Endothelial cell of umbilical vein (primary cell): ENCODE measurements at regions not wholly inside any gene's neighbourhood (a gene's known extent, or its start where the extent isn't known, plus 50 kb on each side); places are given as distances from the start of the nearest gene placed in this dataset.

Experiments
- BruUV-seq: library from RNA; stranded (reverse); fragments of 400-500 nt; replicated peaks from 2 replicates; lab custom pipeline; 2021; lab: Mats Ljungman, UMichigan
- CTCF ChIA-PET: fragments of 300-600, 350-600 bp; sonication (Branson Sonifier 250); formaldehyde crosslinking; loops from one replicate; lab custom pipeline; 2021; ENCODE audit warnings: antibody characterized with exemption, inconsistent platforms; lab: Charles Lee
- POLR2A ChIA-PET: fragments of 300-600, 350-600 bp; sonication (Branson Sonifier 250); formaldehyde crosslinking; loops from one replicate; lab custom pipeline; 2021; ENCODE audit warnings: antibody characterized with exemption, inconsistent platforms; lab: Charles Lee
- DNase-seq: peaks from one replicate; pipeline ENCODE4 v3.0.0-alpha.2; 2011; ENCODE audit warnings: low read depth, low spot score
- FAIRE-seq: peaks from 2 replicates; lab custom pipeline; 2011; peaks lifted over from hg19 to GRCh38; lab: Jason Lieb, UNC
- H2AFZ ChIP-seq: 2 replicates; pipeline ENCODE4 v1.6.0; 2012; ENCODE audit warnings: low read depth, low read length, control low read depth, inconsistent platforms
- H3K27ac ChIP-seq: 2 replicates; pipeline ENCODE4 v1.5.1; 2011; ENCODE audit warnings: low read depth, mild to moderate bottlenecking, control low read depth, low read length, moderate library complexity; ENCODE audit not compliant: insufficient read depth
- H3K27me3 ChIP-seq, 2 experiments: 2 replicates each; pipeline versions ENCODE4 v1.6.0 to v1.6.1; 2011; ENCODE audit warnings: low read length in 2 of 2, mixed read lengths in 1 of 2; ENCODE audit not compliant: control insufficient read depth in 2 of 2, insufficient read depth in 2 of 2
- H3K36me3 ChIP-seq, 2 experiments: 2 replicates in 1 of 2; 3 replicates in 1 of 2; pipeline ENCODE4 v1.5.1; 2011; ENCODE audit warnings: low read length in 2 of 2, mild to moderate bottlenecking in 1 of 2, moderate library complexity in 1 of 2; ENCODE audit not compliant: control insufficient read depth in 2 of 2, insufficient read depth in 2 of 2; ENCODE audit errors: extremely low read depth in 1 of 2
- H3K4me1 ChIP-seq: 3 replicates; pipeline ENCODE4 v1.5.1; 2011; ENCODE audit warnings: mild to moderate bottlenecking, low read length; ENCODE audit not compliant: control insufficient read depth, insufficient read depth; ENCODE audit errors: extremely low read depth
- H3K4me2 ChIP-seq: 2 replicates; pipeline ENCODE4 v1.6.1; 2011; ENCODE audit warnings: low read length, control low read depth, mixed read lengths; ENCODE audit not compliant: insufficient read depth
- H3K4me3 ChIP-seq, 3 experiments: fragments of 200-600 bp in 1 of 3; sonication (generic), shearing (Covaris generic) in 1 of 3; replicated peaks in 1 of 3; 2 replicates each; pipeline ENCODE4 v1.5.1; 2011 to 2016; ENCODE audit warnings: control low read depth in 3 of 3, low read length in 3 of 3, mild to moderate bottlenecking in 2 of 3, inconsistent platforms in 1 of 3, low read depth in 1 of 3, moderate library complexity in 1 of 3; ENCODE audit not compliant: insufficient read depth in 1 of 3
- H3K79me2 ChIP-seq: 2 replicates; pipeline ENCODE4 v1.6.0; 2012; ENCODE audit warnings: low read length, inconsistent platforms; ENCODE audit not compliant: control insufficient read depth, insufficient read depth
- H3K9ac ChIP-seq: replicated peaks from 2 replicates; pipeline ENCODE3; 2011; ENCODE audit warnings: low read length, control low read depth; ENCODE audit not compliant: insufficient read depth; ENCODE audit errors: extremely low read depth
- H3K9me1 ChIP-seq: replicated peaks from 3 replicates; pipeline ENCODE4 v1.6.0; 2011; ENCODE audit warnings: mild to moderate bottlenecking, low read length; ENCODE audit not compliant: control insufficient read depth, insufficient read depth; ENCODE audit errors: extremely low read depth
- H3K9me3 ChIP-seq: replicated peaks from 2 replicates; pipeline ENCODE4 v1.5.1; 2012; ENCODE audit warnings: low read length, inconsistent platforms; ENCODE audit not compliant: control insufficient read depth, insufficient read depth
- H4K20me1 ChIP-seq: replicated peaks from 2 replicates; pipeline ENCODE3; 2011; ENCODE audit warnings: mild to moderate bottlenecking, low read length; ENCODE audit not compliant: control insufficient read depth, insufficient read depth; ENCODE audit errors: extremely low read depth
- EZH2 ChIP-seq: IDR thresholded peaks from 2 replicates; pipeline ENCODE4 v1.6.1; 2012; ENCODE audit warnings: borderline replicate concordance, low read depth, mild to moderate bottlenecking, moderate library complexity, low read length, inconsistent platforms; ENCODE audit not compliant: severe bottlenecking
- FOS ChIP-seq: IDR thresholded peaks from 2 replicates; pipeline ENCODE4 v1.6.1; 2011; ENCODE audit warnings: mild to moderate bottlenecking, low read length, moderate library complexity, borderline replicate concordance; ENCODE audit not compliant: insufficient read depth
- GATA2 ChIP-seq: IDR thresholded peaks from 2 replicates; pipeline ENCODE4 v1.7.0; 2011; ENCODE audit warnings: low read depth, mild to moderate bottlenecking, moderate library complexity, mixed read lengths, low read length; ENCODE audit not compliant: insufficient read length, insufficient read depth
- JUN ChIP-seq: IDR thresholded peaks from 2 replicates; pipeline ENCODE4 v1.6.1; 2011; ENCODE audit warnings: borderline replicate concordance, low read depth; ENCODE audit not compliant: insufficient read length, insufficient read depth
- MAX ChIP-seq: IDR thresholded peaks from 2 replicates; pipeline ENCODE4 v1.6.1; 2011; ENCODE audit not compliant: insufficient read depth, insufficient read length
- MYC ChIP-seq: IDR thresholded peaks from one replicate; pipeline ENCODE4 v1.6.1; 2011; ENCODE audit warnings: mild to moderate bottlenecking, low read depth, low read length
- dilution Hi-C: fragments of 300-500 bp; cut with MboI; formaldehyde crosslinking; loops from one replicate; pipeline ENCODE4 v1.15.0; 2019; ENCODE audit warnings: low sequenced_read_pairs; ENCODE audit not compliant: extremely low pct_ligation_motif_present
- intact Hi-C: fragments of 100-400 bp; cut with micrococcal nuclease; formaldehyde crosslinking; loops from one replicate; pipeline ENCODE4 v1.10.0; 2022
- TF ChIP-seq, protein P1 (sequence below), 2 donors: IDR thresholded peaks; 1 replicate in 1 of 2; 2 replicates in 1 of 2; pipeline ENCODE4 v1.5.1; 2011; ENCODE audit warnings: low read length in 2 of 2, mild to moderate bottlenecking in 2 of 2, moderate library complexity in 2 of 2, control low read depth in 1 of 2, inconsistent platforms in 1 of 2, low read depth in 1 of 2; ENCODE audit not compliant: insufficient read depth in 1 of 2; ENCODE audit errors: extremely low read depth in 1 of 2

DNA sequence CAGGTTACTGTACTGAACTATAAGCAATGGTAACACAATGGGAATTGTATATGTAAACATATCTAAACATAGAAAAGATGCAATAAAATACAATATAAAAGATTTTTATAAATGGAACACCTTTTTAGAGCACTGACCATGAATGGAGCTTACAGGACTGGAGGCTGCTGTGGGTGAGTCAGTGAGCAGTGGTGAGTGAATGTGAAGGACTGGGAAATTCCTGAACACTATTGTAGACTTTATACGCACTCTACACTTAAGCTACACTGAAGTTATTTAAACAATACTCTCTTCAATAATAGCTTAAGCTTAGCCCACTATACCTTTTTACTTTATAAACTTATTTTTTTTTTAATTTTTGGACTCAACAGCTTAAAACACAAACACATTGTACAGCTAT lies 313.5 kb downstream of the KCNC2 start:
- Histone ChIP-seq H3K9me1 (no peaks in the 10 kb centered on the region), H3K36me3 (no peaks in the 10 kb centered on the region), H3K27ac (no peak overlapping the region), H4K20me1 (no peaks in the 10 kb centered on the region), H2AFZ (no peak overlapping the region), H3K27me3 (no peaks in the 10 kb centered on the region), H3K4me2 (no peak overlapping the region), H3K4me1 (peaks cover 3% of the 10 kb centered on the region), H3K4me3 (no peak overlapping the region), H3K79me2 (no peaks in the 10 kb centered on the region), H3K9me3 (no peaks in the 10 kb centered on the region), H3K9ac (no peak overlapping the region)
- dilution Hi-C loops = no loop called here
- CTCF ChIA-PET = interaction anchor here (1.3 to 1.8 kb wide), 3 partner anchors 15 to 77 kb away, joined by 3 to 6 read pairs (median 3); no protein-coding TSS in a partner anchor
- FAIRE-seq (no peak), DNase-seq (no peak)
- intact Hi-C loops = no loop called here
- TF ChIP-seq MAX = no peak
- TF ChIP-seq MYC = no peak
- TF ChIP-seq JUN = no peak
- no peak for TF ChIP-seq GATA2
- no peak for TF ChIP-seq FOS
- TF ChIP-seq, protein P1, sequence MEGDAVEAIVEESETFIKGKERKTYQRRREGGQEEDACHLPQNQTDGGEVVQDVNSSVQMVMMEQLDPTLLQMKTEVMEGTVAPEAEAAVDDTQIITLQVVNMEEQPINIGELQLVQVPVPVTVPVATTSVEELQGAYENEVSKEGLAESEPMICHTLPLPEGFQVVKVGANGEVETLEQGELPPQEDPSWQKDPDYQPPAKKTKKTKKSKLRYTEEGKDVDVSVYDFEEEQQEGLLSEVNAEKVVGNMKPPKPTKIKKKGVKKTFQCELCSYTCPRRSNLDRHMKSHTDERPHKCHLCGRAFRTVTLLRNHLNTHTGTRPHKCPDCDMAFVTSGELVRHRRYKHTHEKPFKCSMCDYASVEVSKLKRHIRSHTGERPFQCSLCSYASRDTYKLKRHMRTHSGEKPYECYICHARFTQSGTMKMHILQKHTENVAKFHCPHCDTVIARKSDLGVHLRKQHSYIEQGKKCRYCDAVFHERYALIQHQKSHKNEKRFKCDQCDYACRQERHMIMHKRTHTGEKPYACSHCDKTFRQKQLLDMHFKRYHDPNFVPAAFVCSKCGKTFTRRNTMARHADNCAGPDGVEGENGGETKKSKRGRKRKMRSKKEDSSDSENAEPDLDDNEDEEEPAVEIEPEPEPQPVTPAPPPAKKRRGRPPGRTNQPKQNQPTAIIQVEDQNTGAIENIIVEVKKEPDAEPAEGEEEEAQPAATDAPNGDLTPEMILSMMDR (IDR thresholded peaks at IDR 0.05; ENCODE audit: extremely low read depth in 1 of 2, insufficient read depth in 1 of 2, low read depth in 1 of 2, low read length in 2 of 2) = no peak
- no peak for TF ChIP-seq EZH2
- no TSS peak for BruUV-seq
- POLR2A ChIA-PET = no interaction called here
